ENCODE measurements at regions not wholly inside any gene's neighbourhood (a gene's known extent, or its start where the extent isn't known, plus 50 kb on each side); places are given as distances from the start of the nearest gene placed in this dataset.

- no peak for TF ChIP-seq CTCF (IDR thresholded peaks at IDR 0.05)
- TF ChIP-seq POLR2A (IDR thresholded peaks at IDR 0.05), result no peak
Observed at GRCh38 chr3:103752986-103753385, 1318.2 kb downstream of the ZPLD1 start.

Measured in body of pancreas (tissue), 4 donors.